Lung (tissue), 11 donors: ENCODE measurements at regions not wholly inside any gene's neighbourhood (a gene's known extent, or its start where the extent isn't known, plus 50 kb on each side); places are given as distances from the start of the nearest gene placed in this dataset.
"Not testable (repeated sequence)": the region's sequence is repeated elsewhere in the genome, so short reads cannot be mapped to it uniquely, and the experiment has no call there.

ENCODE experiments used
- ATAC-seq: fragments of 200-7000 bp; cut with Tn5 transposase; one replicate; pipeline ENCODE4 v1.9.1; 2020; ENCODE audit warnings: moderate number of reproducible peaks; ENCODE audit not compliant: insufficient read depth, low FRiP score
- DNase-seq, 3 donors: peaks; one replicate each; pipeline ENCODE4 v3.0.0-alpha.2; 2013 to 2017
- H3K27ac ChIP-seq, 2 donors: one replicate each; pipeline ENCODE4 v1.5.1; 2013; ENCODE audit warnings: mild to moderate bottlenecking in 2 of 2, moderate library complexity in 2 of 2, control low read depth in 1 of 2, inconsistent platforms in 1 of 2, low read depth in 1 of 2, low read length in 1 of 2
- H3K27me3 ChIP-seq, 3 donors: one replicate each; pipeline ENCODE4 v1.5.1; 2013; ENCODE audit warnings: low read length in 2 of 3; ENCODE audit not compliant: control insufficient read depth in 3 of 3, insufficient read depth in 3 of 3
- H3K36me3 ChIP-seq, 4 donors: one replicate each; pipeline ENCODE4 v1.5.1; 2013; ENCODE audit warnings: low read length in 4 of 4, mild to moderate bottlenecking in 1 of 4, moderate library complexity in 1 of 4; ENCODE audit not compliant: control insufficient read depth in 4 of 4, insufficient read depth in 4 of 4
- H3K4me1 ChIP-seq, 5 donors: one replicate each; pipeline ENCODE4 v1.5.1; 2013; ENCODE audit warnings: low read length in 5 of 5, mild to moderate bottlenecking in 2 of 5, moderate library complexity in 1 of 5; ENCODE audit not compliant: control insufficient read depth in 5 of 5, insufficient read depth in 5 of 5
- H3K4me3 ChIP-seq: one replicate; pipeline ENCODE4 v1.5.1; 2013; ENCODE audit warnings: mild to moderate bottlenecking, control low read depth, moderate library complexity
- H3K9ac ChIP-seq, 2 donors: one replicate each; pipeline ENCODE4 v1.5.1; 2013; ENCODE audit warnings: low read length in 2 of 2, control low read depth in 1 of 2; ENCODE audit not compliant: insufficient read depth in 1 of 2
- H3K9me3 ChIP-seq, 4 donors: one replicate each; pipeline ENCODE4 v1.5.1; 2013; ENCODE audit warnings: low read length in 3 of 4, mild to moderate bottlenecking in 1 of 4, moderate library complexity in 1 of 4; ENCODE audit not compliant: control insufficient read depth in 4 of 4, insufficient read depth in 3 of 4
- WGBS, 2 donors: extraction: QIAGEN DNeasy Blood & Tissue Kit; methylation state at CpG; one replicate each; pipeline ENCODE4 v1.1.7; 2013; 5-methylcytosine and 5-hydroxymethylcytosine counted together
- TF ChIP-seq, protein P1 (sequence below): IDR thresholded peaks from 2 replicates; pipeline ENCODE4 v1.5.1; 2012; ENCODE audit warnings: mild to moderate bottlenecking; ENCODE audit errors: control extremely low read depth, extremely low read depth
- donor health status: control.
- donor health status: control.
- donor health status: Bipolar disorder and iron deficiency.
- donor health status: healthy.
- donor health status: DM: yes; HTN: yes; CAD: no.

DNA sequence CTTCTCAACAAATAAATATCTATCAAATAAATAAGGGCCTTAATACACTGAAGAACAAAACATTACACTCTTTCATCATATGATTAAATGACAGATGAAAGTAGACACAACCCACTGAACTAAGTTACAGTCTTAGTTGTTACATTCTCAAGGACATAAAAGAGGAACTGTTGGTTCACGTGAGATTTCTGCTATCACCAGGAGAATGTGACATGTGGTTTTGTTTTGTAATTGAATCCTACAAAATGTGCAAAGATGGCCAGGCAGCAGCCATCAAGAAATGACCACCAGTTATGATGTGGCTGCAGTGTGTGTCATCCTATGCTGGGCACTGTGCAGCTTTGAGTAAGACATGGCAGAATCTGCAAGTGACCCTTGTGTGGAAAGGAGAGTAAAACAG is 310.6 kb upstream of the PIK3C3 start:
- Histone ChIP-seq H3K27ac (no peak overlapping the region), H3K9ac (no peak overlapping the region), H3K4me3 (no peak overlapping the region), H3K27me3 (no peaks in the 10 kb centered on the region), H3K36me3 (no peaks in the 10 kb centered on the region), H3K4me1 (peaks cover 0 to 17% (median 0%) of the 10 kb centered on the region in 5 donors), H3K9me3 (peaks cover 0 to 2% (median 0%) of the 10 kb centered on the region in 4 donors)
- DNase-seq (no peak), ATAC-seq (no peak)
- TF ChIP-seq, protein P1, sequence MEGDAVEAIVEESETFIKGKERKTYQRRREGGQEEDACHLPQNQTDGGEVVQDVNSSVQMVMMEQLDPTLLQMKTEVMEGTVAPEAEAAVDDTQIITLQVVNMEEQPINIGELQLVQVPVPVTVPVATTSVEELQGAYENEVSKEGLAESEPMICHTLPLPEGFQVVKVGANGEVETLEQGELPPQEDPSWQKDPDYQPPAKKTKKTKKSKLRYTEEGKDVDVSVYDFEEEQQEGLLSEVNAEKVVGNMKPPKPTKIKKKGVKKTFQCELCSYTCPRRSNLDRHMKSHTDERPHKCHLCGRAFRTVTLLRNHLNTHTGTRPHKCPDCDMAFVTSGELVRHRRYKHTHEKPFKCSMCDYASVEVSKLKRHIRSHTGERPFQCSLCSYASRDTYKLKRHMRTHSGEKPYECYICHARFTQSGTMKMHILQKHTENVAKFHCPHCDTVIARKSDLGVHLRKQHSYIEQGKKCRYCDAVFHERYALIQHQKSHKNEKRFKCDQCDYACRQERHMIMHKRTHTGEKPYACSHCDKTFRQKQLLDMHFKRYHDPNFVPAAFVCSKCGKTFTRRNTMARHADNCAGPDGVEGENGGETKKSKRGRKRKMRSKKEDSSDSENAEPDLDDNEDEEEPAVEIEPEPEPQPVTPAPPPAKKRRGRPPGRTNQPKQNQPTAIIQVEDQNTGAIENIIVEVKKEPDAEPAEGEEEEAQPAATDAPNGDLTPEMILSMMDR: no peak
- WGBS, 2 donors: 19 to 47% methylated on average over 1 of the region's 1 CpG

DNA sequence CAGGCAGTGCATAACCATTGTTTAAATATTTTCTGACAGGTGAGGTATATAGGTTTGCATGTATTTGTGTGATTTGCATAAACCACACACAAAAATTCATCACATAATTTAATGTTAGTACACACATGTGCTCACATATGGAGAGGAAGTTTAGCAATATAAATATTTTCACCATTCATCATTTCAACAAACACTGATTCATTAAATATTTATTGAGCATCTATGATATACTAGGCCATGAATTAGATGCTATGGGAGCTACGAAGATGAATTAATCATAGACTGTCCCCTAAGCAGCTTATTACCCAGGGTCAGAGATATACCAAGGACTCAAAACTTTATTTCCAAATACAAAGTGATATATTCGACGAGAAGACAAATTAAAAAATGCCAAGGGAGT is 311.6 kb upstream of the PIK3C3 start:
- no peak overlapping the region for H3K4me3 ChIP-seq

DNA sequence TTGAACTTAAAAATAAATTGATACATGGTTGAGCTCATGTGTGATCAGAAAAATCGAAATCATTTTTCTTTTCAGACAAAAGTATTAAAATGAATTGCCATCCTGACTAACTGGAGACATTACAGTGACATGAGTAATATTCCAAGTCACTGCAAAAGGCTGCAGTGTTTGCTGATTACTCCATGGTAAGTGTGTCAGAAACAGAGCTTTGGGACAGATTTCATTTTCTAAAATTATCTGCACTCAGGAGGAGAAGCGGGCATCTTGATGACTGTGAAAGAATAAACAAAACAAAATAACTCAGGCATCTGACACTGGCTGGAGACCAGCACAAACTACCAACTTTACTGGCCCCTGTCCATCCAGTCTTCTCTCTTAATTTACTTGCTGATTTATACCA is 312.3 kb upstream of the PIK3C3 start:
- WGBS, 2 donors: 57 to 79% methylated on average over 2 of the region's 2 CpGs

More for the DNA sequence above, 311.6 kb upstream of the PIK3C3 start:
- peaks cover 0 to 2% (median 0%) of the 10 kb centered on the region in 4 donors for H3K9me3 ChIP-seq
- TF ChIP-seq, protein P1: no peak
- peaks cover 0 to 17% (median 0%) of the 10 kb centered on the region in 5 donors for H3K4me1 ChIP-seq
- no peaks in the 10 kb centered on the region for H3K36me3 ChIP-seq
- H3K27ac ChIP-seq: no peak overlapping the region
- no peak for ATAC-seq
- 82 to 84% methylated on average over 3 of the region's 3 CpGs for WGBS, 2 donors
- DNase-seq: no peak
- no peaks in the 10 kb centered on the region for H3K27me3 ChIP-seq
- no peak overlapping the region for H3K9ac ChIP-seq

DNA sequence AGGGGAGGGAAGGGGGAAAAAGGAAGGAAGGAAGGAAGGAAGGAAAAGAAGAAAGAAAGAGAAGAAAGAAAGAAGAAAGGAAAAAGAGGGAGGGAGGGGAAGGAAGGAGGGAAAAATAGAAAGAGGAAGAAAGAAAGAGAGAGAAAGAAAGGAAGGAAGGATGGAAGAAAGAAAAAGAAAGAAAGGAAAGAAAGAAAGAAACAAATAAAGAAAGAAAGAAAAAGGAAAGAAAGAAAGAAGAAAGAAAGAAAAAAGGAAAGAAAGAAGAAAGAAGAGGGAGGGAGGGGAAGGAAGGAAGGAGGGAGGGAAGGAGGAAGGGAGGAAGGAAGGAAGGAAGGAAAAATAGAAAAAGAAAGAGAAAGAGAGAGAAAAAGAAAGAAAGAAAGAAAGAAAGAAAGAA is 315.8 kb upstream of the PIK3C3 start:
- TF ChIP-seq, protein P1: no peak
- Histone ChIP-seq H3K9me3 (no peaks in the 10 kb centered on the region), H3K36me3 (no peaks in the 10 kb centered on the region), H3K4me3 (no peak overlapping the region), H3K9ac (no peak overlapping the region), H3K27ac (no peak overlapping the region), H3K27me3 (no peaks in the 10 kb centered on the region), H3K4me1 (peaks cover 0 to 5% (median 0%) of the 10 kb centered on the region in 5 donors)
- DNase-seq (no peak), ATAC-seq (no peak)

More for the DNA sequence above, 312.3 kb upstream of the PIK3C3 start:
- H3K9ac ChIP-seq: no peak overlapping the region
- H3K27me3 ChIP-seq: no peaks in the 10 kb centered on the region
- H3K27ac ChIP-seq: no peak overlapping the region
- DNase-seq (no peak), ATAC-seq (no peak)
- H3K9me3 ChIP-seq: peaks cover 0 to 2% (median 0%) of the 10 kb centered on the region in 4 donors
- H3K4me1 ChIP-seq: peaks cover 0 to 17% (median 0%) of the 10 kb centered on the region in 5 donors
- H3K36me3 ChIP-seq: no peaks in the 10 kb centered on the region
- TF ChIP-seq, protein P1: no peak
- no peak overlapping the region for H3K4me3 ChIP-seq

DNA sequence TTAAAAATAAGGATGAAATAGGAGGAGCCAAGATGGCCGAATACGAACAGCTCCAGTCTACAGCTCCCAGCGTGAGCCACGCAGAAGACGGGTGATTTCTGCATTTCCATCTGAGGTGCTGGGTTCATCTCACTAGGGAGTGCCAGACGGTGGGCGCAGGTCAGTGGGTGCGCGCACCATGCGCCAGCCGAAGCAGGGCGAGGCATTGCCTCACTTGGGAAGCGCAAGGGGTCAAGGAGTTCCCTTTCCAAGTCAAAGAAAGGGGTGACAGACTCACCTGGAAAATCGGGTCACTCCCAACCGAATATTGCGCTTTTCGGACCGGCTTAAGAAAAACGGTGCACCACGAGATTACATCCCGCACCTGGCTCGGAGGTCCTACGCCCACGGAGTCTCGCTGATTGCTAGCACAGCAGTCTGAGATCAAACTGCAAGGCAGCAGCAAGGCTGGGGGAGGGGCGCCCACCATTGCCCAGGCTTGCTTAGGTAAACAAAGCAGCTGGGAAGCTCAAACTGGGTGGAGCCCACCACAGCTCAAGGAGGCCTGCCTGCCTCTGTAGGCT is 323.2 kb upstream of the PIK3C3 start:
- not testable (repeated sequence) for H3K4me3 ChIP-seq, H3K9ac ChIP-seq, ATAC-seq, H3K4me1 ChIP-seq, H3K27ac ChIP-seq, H3K9me3 ChIP-seq, H3K27me3 ChIP-seq, DNase-seq, H3K36me3 ChIP-seq
- WGBS, 2 donors: 89 to 97% methylated on average over 25 to 26 of the region's 26 CpGs
